C4-2B (cell line): ENCODE measurements at regions not wholly inside any gene's neighbourhood (a gene's known extent, or its start where the extent isn't known, plus 50 kb on each side); places are given as distances from the start of the nearest gene placed in this dataset.

Experiments used
- ZFX ChIP-seq: fragments of 450-650 bp; IDR thresholded peaks from 2 replicates; pipeline ENCODE4 v1.6.1; 2017
- TF ChIP-seq, protein P1 (sequence below): fragments of 450-650 bp; conservative IDR thresholded peaks from 2 replicates; pipeline ENCODE4 v1.5.1; 2017; ENCODE audit warnings: mild to moderate bottlenecking

DNA sequence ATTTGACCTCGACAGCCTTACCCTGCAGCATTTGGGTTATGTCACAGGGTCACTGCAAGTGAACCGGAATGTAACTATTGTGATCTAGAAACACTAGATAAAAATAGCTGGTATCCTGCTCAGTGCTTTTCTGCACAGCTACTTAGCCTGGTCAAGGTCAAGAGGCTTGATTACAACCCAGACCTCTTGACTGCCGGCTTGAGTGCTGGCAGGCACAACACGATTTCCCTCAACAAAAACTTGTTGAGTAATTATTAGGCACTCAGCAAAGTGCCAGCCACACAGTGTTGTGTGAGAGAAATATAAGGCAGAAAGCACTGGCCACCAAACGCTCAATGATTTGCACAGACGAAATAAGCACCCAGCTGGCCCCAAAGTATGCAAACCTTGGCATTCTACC lies 156.7 kb downstream of the NUAK1 start:
- TF ChIP-seq, protein P1, sequence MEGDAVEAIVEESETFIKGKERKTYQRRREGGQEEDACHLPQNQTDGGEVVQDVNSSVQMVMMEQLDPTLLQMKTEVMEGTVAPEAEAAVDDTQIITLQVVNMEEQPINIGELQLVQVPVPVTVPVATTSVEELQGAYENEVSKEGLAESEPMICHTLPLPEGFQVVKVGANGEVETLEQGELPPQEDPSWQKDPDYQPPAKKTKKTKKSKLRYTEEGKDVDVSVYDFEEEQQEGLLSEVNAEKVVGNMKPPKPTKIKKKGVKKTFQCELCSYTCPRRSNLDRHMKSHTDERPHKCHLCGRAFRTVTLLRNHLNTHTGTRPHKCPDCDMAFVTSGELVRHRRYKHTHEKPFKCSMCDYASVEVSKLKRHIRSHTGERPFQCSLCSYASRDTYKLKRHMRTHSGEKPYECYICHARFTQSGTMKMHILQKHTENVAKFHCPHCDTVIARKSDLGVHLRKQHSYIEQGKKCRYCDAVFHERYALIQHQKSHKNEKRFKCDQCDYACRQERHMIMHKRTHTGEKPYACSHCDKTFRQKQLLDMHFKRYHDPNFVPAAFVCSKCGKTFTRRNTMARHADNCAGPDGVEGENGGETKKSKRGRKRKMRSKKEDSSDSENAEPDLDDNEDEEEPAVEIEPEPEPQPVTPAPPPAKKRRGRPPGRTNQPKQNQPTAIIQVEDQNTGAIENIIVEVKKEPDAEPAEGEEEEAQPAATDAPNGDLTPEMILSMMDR, result no peak
- TF ChIP-seq ZFX, result no peak
